HEK293T (cell line): ENCODE measurements at regions not wholly inside any gene's neighbourhood (a gene's known extent, or its start where the extent isn't known, plus 50 kb on each side); places are given as distances from the start of the nearest gene placed in this dataset.

Source experiments
- CTCF ChIA-PET: fragments of 350-600 bp; formaldehyde crosslinking; extraction: SDS; loops from one replicate; lab custom pipeline; 2021; ENCODE audit warnings: antibody characterized with exemption, inconsistent platforms; lab: Yijun Ruan, JAX
- POLR2A ChIA-PET: fragments of 350-600 bp; formaldehyde crosslinking; extraction: SDS; loops from one replicate; lab custom pipeline; 2020; ENCODE audit warnings: antibody characterized with exemption, inconsistent platforms; lab: Yijun Ruan, JAX
- DNase-seq: peaks from one replicate; pipeline ENCODE4 v3.0.0; 2012; ENCODE audit warnings: mixed read lengths; ENCODE audit errors: extremely low spot score
- ARNT ChIP-seq: fragments of 450-650 bp; IDR thresholded peaks from 2 replicates; pipeline ENCODE4 v1.6.1; 2017; ENCODE audit warnings: mild to moderate bottlenecking
- BHLHE40 ChIP-seq: fragments of 450-650 bp; IDR thresholded peaks from 2 replicates; pipeline ENCODE4 v1.6.1; 2016; ENCODE audit warnings: mild to moderate bottlenecking, moderate library complexity, borderline replicate concordance
- CTBP1 ChIP-seq: fragments of 450-650 bp; IDR thresholded peaks from 2 replicates; pipeline ENCODE4 v1.6.1; 2016; ENCODE audit warnings: borderline replicate concordance
- ELF4 ChIP-seq: fragments of 450-650 bp; IDR thresholded peaks from 2 replicates; pipeline ENCODE4 v1.6.1; 2017; ENCODE audit warnings: antibody characterized with exemption
- FOXA1 ChIP-seq: fragments of 450-650 bp; IDR thresholded peaks from 2 replicates; pipeline ENCODE4 v1.6.1; 2016; ENCODE audit warnings: mild to moderate bottlenecking
- FOXK2 ChIP-seq: fragments of 450-650 bp; IDR thresholded peaks from 2 replicates; pipeline ENCODE4 v1.6.1; 2016; ENCODE audit warnings: mild to moderate bottlenecking
- FOXM1 ChIP-seq: fragments of 450-650 bp; IDR thresholded peaks from 2 replicates; pipeline ENCODE4 v1.6.1; 2017; ENCODE audit warnings: mild to moderate bottlenecking, borderline replicate concordance
- HDGF ChIP-seq: fragments of 450-650 bp; IDR thresholded peaks from 2 replicates; pipeline ENCODE4 v1.6.1; 2017; ENCODE audit warnings: antibody characterized with exemption, borderline replicate concordance
- L3MBTL2 ChIP-seq: fragments of 450-650 bp; conservative IDR thresholded peaks from 2 replicates; pipeline ENCODE4 v1.6.1; 2016; ENCODE audit warnings: mild to moderate bottlenecking
- LEF1 ChIP-seq: fragments of 450-650 bp; IDR thresholded peaks from 2 replicates; pipeline ENCODE4 v1.6.1; 2017; ENCODE audit warnings: mild to moderate bottlenecking, borderline replicate concordance
- NFRKB ChIP-seq: fragments of 450-650 bp; IDR thresholded peaks from 2 replicates; pipeline ENCODE4 v1.6.1; 2016; ENCODE audit warnings: mild to moderate bottlenecking, moderate library complexity
- SP1 ChIP-seq: fragments of 450-650 bp; IDR thresholded peaks from 2 replicates; pipeline ENCODE4 v1.6.1; 2017
- SUZ12 ChIP-seq: fragments of 450-650 bp; IDR thresholded peaks from 2 replicates; pipeline ENCODE4 v1.6.1; 2016; ENCODE audit warnings: mild to moderate bottlenecking
- TARDBP ChIP-seq: fragments of 450-650 bp; IDR thresholded peaks from 2 replicates; pipeline ENCODE4 v1.6.1; 2016
- ZNF384 ChIP-seq: fragments of 450-650 bp; IDR thresholded peaks from 2 replicates; pipeline ENCODE4 v1.6.1; 2016
- TF ChIP-seq, protein P1 (sequence below): fragments of 450-650 bp; IDR thresholded peaks from 2 replicates; pipeline ENCODE4 v1.6.1; 2016

DNA sequence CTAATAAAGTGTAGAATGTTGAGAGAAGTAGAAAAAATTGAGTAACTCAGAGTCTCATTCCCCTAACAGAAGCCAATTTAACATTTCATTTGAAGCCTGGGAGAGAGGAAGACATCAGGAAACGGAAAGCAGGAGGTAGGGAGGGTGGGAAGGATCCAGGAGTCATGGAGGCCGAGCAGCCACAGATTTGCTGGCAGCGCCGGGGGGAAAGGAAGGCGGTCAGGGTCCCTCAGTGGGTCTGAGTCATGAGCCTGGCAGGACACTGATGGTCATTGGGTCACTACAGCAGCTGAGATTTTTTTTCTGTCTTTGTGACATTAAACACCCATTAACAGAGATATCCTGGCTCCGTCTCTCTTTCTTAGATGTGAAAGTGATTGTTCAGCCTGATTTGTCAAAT lies 248.1 kb downstream of the EFNB2 start:
- POLR2A ChIA-PET = no interaction called here
- CTCF ChIA-PET = no interaction called here
- DNase-seq = no peak
- TF ChIP-seq FOXA1 (no peak), L3MBTL2 (no peak), CTBP1 (no peak), LEF1 (no peak), ARNT (no peak), ZNF384 (no peak), NFRKB (no peak), FOXM1 (no peak), HDGF (no peak), BHLHE40 (no peak), FOXK2 (no peak), ELF4 (no peak)
- TF ChIP-seq, protein P1, sequence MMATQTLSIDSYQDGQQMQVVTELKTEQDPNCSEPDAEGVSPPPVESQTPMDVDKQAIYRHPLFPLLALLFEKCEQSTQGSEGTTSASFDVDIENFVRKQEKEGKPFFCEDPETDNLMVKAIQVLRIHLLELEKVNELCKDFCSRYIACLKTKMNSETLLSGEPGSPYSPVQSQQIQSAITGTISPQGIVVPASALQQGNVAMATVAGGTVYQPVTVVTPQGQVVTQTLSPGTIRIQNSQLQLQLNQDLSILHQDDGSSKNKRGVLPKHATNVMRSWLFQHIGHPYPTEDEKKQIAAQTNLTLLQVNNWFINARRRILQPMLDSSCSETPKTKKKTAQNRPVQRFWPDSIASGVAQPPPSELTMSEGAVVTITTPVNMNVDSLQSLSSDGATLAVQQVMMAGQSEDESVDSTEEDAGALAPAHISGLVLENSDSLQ = no peak

DNA sequence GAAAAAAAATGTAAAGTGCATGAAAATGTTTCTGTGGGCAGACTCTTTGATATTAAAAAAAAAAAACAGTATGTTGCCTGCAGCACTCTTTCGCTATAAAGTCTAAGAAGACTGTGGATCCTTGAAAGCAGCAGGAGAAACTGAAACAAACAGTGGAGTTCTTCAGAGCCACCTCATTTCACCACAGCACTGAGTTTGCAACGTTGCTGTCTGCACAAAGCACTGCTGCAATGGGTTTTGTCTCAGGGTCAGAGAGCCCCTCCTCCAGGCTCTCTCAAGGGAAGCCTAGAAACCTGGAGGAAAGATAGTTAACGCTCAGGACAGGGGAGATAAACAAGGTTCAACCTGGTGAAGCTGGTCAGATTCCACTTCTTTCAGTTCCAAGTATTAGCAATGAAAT lies 248.7 kb downstream of the EFNB2 start:
- CTCF ChIA-PET = no interaction called here
- POLR2A ChIA-PET = no interaction called here
- DNase-seq = no peak
- TF ChIP-seq FOXK2 = no peak
- no peak for TF ChIP-seq BHLHE40
- TF ChIP-seq ARNT = no peak
- TF ChIP-seq TARDBP = no peak
- no peak for TF ChIP-seq NFRKB
- no peak for TF ChIP-seq L3MBTL2
- TF ChIP-seq, protein P1 = no peak
- no peak for TF ChIP-seq SUZ12
- no peak for TF ChIP-seq ZNF384
- TF ChIP-seq ELF4 = no peak
- TF ChIP-seq SP1 = no peak
- TF ChIP-seq LEF1 = no peak
- TF ChIP-seq FOXM1 = no peak
- TF ChIP-seq FOXA1 = no peak
- TF ChIP-seq HDGF = no peak
- no peak for TF ChIP-seq CTBP1

DNA sequence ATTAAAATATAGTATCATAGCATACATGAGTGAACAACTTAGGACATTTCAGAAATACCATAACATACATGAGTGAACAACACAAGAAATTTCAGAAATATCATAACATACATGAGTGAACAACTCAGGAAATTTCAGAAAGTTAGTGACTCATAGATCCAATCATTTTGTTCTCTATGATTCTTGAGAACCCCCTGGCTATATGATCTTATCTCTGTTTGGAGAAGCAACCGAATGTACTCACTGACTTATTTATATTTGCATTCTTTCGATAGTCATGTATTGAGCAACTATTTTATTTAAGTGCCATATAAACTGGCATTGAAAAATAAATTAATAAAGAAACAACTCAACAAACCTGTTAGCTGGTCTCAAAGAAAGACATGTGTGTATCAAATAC lies 251.1 kb downstream of the EFNB2 start:
- ChIA-PET POLR2A (interaction anchor here (0.6 kb wide), 1 partner anchor 238 kb away, joined by 3 read pairs; no protein-coding TSS in a partner anchor), CTCF (no interaction called here)
- TF ChIP-seq L3MBTL2 (no peak), ARNT (no peak), ZNF384 (no peak), SP1 (no peak), HDGF (no peak)
- TF ChIP-seq, protein P1 = no peak
- DNase-seq = no peak

DNA sequence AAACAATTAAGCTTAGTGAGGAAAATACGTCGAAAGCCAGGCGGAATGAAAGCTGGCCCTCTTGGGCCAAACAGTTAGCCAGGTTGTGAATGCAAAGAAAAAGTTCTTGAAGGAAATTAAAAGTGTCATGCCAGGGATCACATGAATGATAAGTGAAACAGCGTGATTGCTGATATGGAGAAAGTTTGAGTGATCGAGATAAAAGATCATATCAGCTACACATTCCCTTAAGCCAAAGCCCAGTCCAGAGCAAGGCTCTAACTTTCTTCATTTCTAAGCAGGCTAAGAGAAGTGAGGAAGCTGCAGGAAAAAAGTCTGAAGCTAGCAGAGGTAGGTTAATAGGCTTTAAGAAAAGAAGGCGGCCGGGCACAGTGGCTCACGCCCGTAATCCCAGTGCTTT lies 254.0 kb downstream of the EFNB2 start:
- DNase-seq = no peak
- ChIA-PET POLR2A (no interaction called here), CTCF (no interaction called here)
- TF ChIP-seq LEF1 (no peak), FOXA1 (no peak)

DNA sequence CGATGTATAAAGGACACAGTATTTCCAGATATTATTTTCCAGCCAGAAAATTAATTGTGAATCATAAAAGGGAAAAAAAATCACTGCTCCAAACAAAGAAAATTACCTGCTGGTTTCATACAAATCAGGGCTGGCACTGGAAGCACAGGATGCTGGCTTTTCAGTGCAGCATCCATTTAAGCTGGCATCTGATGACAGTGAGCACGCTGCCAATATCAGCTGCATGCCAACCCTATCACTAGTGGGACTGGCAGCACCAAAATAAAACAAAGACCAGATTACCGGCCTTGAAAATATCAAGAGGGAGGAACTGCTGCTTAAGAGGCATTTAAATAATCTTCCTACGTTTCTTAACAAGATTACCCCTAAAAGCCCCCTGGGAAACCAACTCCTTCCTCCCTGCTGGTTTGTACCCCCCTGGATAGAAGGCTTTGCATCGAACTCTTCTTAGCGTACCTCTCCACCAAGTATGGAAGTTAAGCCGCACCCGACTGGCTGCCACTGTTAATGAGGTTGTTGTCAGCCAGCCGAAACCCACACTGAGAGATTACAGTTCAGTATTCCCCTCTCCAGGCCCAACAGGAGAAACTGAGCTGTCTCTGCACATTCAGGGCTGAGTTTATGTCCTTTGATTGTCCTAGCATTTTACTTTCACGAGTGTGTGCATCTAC lies 257.8 kb downstream of the EFNB2 start:
- DNase-seq = no peak
- ChIA-PET CTCF (no interaction called here), POLR2A (no interaction called here)
- TF ChIP-seq ZNF384 (no peak), SUZ12 (no peak), BHLHE40 (no peak), TARDBP (no peak), HDGF (no peak), ARNT (no peak), CTBP1 (no peak), FOXK2 (no peak), ELF4 (no peak), LEF1 (no peak), NFRKB (no peak), L3MBTL2 (no peak), SP1 (no peak), FOXM1 (no peak), FOXA1 (no peak)
- TF ChIP-seq, protein P1 = no peak

DNA sequence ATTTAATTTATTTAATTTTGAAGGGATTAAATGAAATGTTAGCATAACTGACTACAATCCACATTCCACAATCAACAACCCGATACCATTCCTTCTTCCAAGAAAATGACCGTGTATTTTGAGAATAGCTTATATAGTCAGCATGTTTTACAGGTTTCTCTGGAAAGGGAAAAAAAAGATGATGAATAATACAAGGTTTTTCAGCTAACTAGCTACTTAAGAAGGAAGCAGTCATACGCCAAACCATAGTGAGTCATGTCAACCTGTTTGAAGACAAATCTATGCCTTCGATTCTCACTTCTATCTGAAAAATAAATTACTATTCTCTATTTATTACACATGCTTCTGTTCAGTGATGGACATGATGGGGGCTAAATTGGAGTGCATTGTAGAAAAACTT lies 258.6 kb downstream of the EFNB2 start:
- ChIA-PET CTCF (interaction anchor here (0.6 kb wide), 1 partner anchor 67 kb away, joined by 4 read pairs; no protein-coding TSS in a partner anchor), POLR2A (no interaction called here)
- DNase-seq = no peak

More for the DNA sequence above, 258.6 kb downstream of the EFNB2 start:
- TF ChIP-seq CTBP1 (no peak), L3MBTL2 (no peak), SUZ12 (no peak), ELF4 (no peak), ARNT (no peak), FOXA1 (no peak), FOXK2 (no peak), HDGF (no peak), TARDBP (no peak), ZNF384 (no peak), LEF1 (no peak), BHLHE40 (no peak), FOXM1 (no peak), SP1 (no peak), NFRKB (no peak)
- TF ChIP-seq, protein P1 = no peak
